ENCODE measurements at regions not wholly inside any gene's neighbourhood (a gene's known extent, or its start where the extent isn't known, plus 50 kb on each side); places are given as distances from the start of the nearest gene placed in this dataset.

- no peak for TF ChIP-seq CTCF (IDR thresholded peaks at IDR 0.05)
- TF ChIP-seq POLR2A (IDR thresholded peaks at IDR 0.05), result no peak
These were observed 180.4 kb upstream of the PKN2 start for GRCh38 chr1:88503646-88504045.

Measured in body of pancreas (tissue), 4 donors.